HEK293T (cell line): ENCODE measurements at regions not wholly inside any gene's neighbourhood (a gene's known extent, or its start where the extent isn't known, plus 50 kb on each side); places are given as distances from the start of the nearest gene placed in this dataset.

ENCODE experiments used
- CTCF ChIA-PET: fragments of 350-600 bp; formaldehyde crosslinking; extraction: SDS; loops from one replicate; lab custom pipeline; 2021; ENCODE audit warnings: antibody characterized with exemption, inconsistent platforms; lab: Yijun Ruan, JAX
- POLR2A ChIA-PET: fragments of 350-600 bp; formaldehyde crosslinking; extraction: SDS; loops from one replicate; lab custom pipeline; 2020; ENCODE audit warnings: antibody characterized with exemption, inconsistent platforms; lab: Yijun Ruan, JAX
- DNase-seq: peaks from one replicate; pipeline ENCODE4 v3.0.0; 2012; ENCODE audit warnings: mixed read lengths; ENCODE audit errors: extremely low spot score
- ARNT ChIP-seq: fragments of 450-650 bp; IDR thresholded peaks from 2 replicates; pipeline ENCODE4 v1.6.1; 2017; ENCODE audit warnings: mild to moderate bottlenecking
- BHLHE40 ChIP-seq: fragments of 450-650 bp; IDR thresholded peaks from 2 replicates; pipeline ENCODE4 v1.6.1; 2016; ENCODE audit warnings: mild to moderate bottlenecking, moderate library complexity, borderline replicate concordance
- CTBP1 ChIP-seq: fragments of 450-650 bp; IDR thresholded peaks from 2 replicates; pipeline ENCODE4 v1.6.1; 2016; ENCODE audit warnings: borderline replicate concordance
- ELF4 ChIP-seq: fragments of 450-650 bp; IDR thresholded peaks from 2 replicates; pipeline ENCODE4 v1.6.1; 2017; ENCODE audit warnings: antibody characterized with exemption
- FOXA1 ChIP-seq: fragments of 450-650 bp; IDR thresholded peaks from 2 replicates; pipeline ENCODE4 v1.6.1; 2016; ENCODE audit warnings: mild to moderate bottlenecking
- FOXK2 ChIP-seq: fragments of 450-650 bp; IDR thresholded peaks from 2 replicates; pipeline ENCODE4 v1.6.1; 2016; ENCODE audit warnings: mild to moderate bottlenecking
- FOXM1 ChIP-seq: fragments of 450-650 bp; IDR thresholded peaks from 2 replicates; pipeline ENCODE4 v1.6.1; 2017; ENCODE audit warnings: mild to moderate bottlenecking, borderline replicate concordance
- HDGF ChIP-seq: fragments of 450-650 bp; IDR thresholded peaks from 2 replicates; pipeline ENCODE4 v1.6.1; 2017; ENCODE audit warnings: antibody characterized with exemption, borderline replicate concordance
- L3MBTL2 ChIP-seq: fragments of 450-650 bp; conservative IDR thresholded peaks from 2 replicates; pipeline ENCODE4 v1.6.1; 2016; ENCODE audit warnings: mild to moderate bottlenecking
- LEF1 ChIP-seq: fragments of 450-650 bp; IDR thresholded peaks from 2 replicates; pipeline ENCODE4 v1.6.1; 2017; ENCODE audit warnings: mild to moderate bottlenecking, borderline replicate concordance
- NFRKB ChIP-seq: fragments of 450-650 bp; IDR thresholded peaks from 2 replicates; pipeline ENCODE4 v1.6.1; 2016; ENCODE audit warnings: mild to moderate bottlenecking, moderate library complexity
- PKNOX1 ChIP-seq: fragments of 450-650 bp; IDR thresholded peaks from 2 replicates; pipeline ENCODE4 v1.6.1; 2016
- SP1 ChIP-seq: fragments of 450-650 bp; IDR thresholded peaks from 2 replicates; pipeline ENCODE4 v1.6.1; 2017
- SUZ12 ChIP-seq: fragments of 450-650 bp; IDR thresholded peaks from 2 replicates; pipeline ENCODE4 v1.6.1; 2016; ENCODE audit warnings: mild to moderate bottlenecking
- TARDBP ChIP-seq: fragments of 450-650 bp; IDR thresholded peaks from 2 replicates; pipeline ENCODE4 v1.6.1; 2016
- ZNF384 ChIP-seq: fragments of 450-650 bp; IDR thresholded peaks from 2 replicates; pipeline ENCODE4 v1.6.1; 2016

GRCh38 chr10:29104661-29105399, 184.0 kb upstream of the LYZL1 start:
- ChIA-PET POLR2A (interaction anchor here (0.9 to 1.1 kb wide), 2 partner anchors 9 to 14 kb away, joined by 3 read pairs; no protein-coding TSS in a partner anchor), CTCF (interaction anchor here (0.6 kb wide), 1 partner anchor 129 kb away, joined by 3 read pairs; no protein-coding TSS in a partner anchor)
- no peak for DNase-seq
- no peak for TF ChIP-seq CTBP1
- TF ChIP-seq LEF1, result no peak
- no peak for TF ChIP-seq NFRKB
- TF ChIP-seq ZNF384, result no peak

DNA sequence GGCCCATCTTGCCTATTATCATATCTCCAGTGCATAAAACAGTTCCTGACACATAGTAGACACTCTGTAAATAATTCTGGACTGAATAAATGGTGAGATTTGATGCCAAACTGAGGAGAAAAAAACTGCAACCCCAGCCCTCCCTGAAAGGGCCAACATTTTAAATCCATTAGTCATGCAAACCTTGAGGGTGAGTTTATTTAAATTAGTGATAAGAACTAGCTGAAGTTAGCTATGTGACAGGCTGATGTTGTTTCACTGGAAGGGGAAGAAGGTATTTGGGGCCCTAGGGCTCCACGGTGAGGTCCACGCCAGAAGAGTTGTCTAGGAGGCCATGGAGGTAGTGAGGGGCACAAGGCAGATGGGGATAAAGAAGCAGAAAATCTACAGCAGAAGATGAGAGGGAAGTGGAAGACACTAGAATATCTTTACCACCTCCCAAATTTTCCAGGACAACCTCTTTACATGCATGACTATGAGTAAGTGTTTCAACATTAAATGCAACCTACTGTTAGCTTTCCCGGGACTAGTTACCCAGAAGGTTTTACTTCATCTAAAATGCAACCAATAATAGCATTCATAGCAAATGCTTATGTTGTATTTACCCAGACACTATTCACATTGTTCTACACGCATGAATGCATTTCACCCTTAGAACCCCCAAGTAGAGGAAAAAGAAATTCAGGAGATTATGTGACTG, 183.2 kb upstream of the LYZL1 start:
- no peak for TF ChIP-seq L3MBTL2
- TF ChIP-seq TARDBP, result no peak
- no peak for TF ChIP-seq LEF1
- no peak for TF ChIP-seq FOXA1
- no peak for TF ChIP-seq NFRKB
- TF ChIP-seq BHLHE40, result no peak
- no peak for TF ChIP-seq ZNF384
- no peak for TF ChIP-seq ARNT
- no peak for TF ChIP-seq FOXM1
- TF ChIP-seq SUZ12, result no peak
- TF ChIP-seq ELF4, result no peak
- no peak for TF ChIP-seq CTBP1
- TF ChIP-seq PKNOX1, result no peak
- POLR2A ChIA-PET, result interaction anchor here (0.9 to 1.1 kb wide), 2 partner anchors 14 to 437 kb away, joined by 3 read pairs; no protein-coding TSS in a partner anchor
- CTCF ChIA-PET, result no interaction called here
- no peak for DNase-seq

- no peak for DNase-seq
- ChIA-PET POLR2A (interaction anchor here (1.1 kb wide), 1 partner anchor 438 kb away, joined by 3 read pairs; no protein-coding TSS in a partner anchor), CTCF (no interaction called here)
- TF ChIP-seq BHLHE40 (no peak), NFRKB (no peak), CTBP1 (no peak), FOXM1 (no peak), TARDBP (no peak), PKNOX1 (no peak), ARNT (no peak), HDGF (no peak), FOXA1 (no peak), ZNF384 (no peak), LEF1 (no peak), SP1 (no peak), ELF4 (no peak), L3MBTL2 (no peak), SUZ12 (no peak), FOXK2 (no peak)
Observed at GRCh38 chr10:29106287-29106686, 182.6 kb upstream of the LYZL1 start.

DNA sequence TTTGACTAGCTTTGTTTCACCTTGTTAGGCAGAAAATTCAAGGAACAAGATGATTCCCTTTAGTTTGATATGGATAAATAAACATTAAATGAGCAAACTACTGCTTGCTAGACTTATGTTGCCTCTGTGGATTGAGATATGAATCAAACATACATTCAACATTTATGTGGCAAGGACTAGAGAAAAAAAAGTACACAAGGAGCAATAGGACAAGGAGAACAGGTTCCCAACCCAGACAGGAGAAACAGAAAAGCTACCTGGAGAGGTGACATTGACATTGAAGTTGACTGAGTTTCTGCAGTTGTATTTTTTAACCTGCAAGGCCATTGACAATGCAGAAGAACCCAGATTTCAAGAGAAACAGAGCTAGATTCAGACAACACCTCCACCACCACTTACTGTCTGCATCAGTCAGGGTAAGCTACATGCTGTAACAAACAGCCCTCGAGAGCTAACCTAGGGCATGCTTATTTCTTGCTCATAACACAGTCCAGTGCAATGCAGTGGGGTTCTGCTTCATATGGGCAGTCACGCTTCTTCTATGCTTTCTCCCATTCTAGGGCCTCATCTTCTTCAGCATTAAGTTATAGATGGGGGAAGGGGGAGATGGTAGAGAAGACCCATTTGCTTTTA, 180.9 kb upstream of the LYZL1 start:
- DNase-seq, result no peak
- POLR2A ChIA-PET, result no interaction called here
- CTCF ChIA-PET, result interaction anchor here (0.8 to 2.1 kb wide), 2 partner anchors 12 to 14 kb away, joined by 3 to 11 read pairs; no protein-coding TSS in a partner anchor

DNA sequence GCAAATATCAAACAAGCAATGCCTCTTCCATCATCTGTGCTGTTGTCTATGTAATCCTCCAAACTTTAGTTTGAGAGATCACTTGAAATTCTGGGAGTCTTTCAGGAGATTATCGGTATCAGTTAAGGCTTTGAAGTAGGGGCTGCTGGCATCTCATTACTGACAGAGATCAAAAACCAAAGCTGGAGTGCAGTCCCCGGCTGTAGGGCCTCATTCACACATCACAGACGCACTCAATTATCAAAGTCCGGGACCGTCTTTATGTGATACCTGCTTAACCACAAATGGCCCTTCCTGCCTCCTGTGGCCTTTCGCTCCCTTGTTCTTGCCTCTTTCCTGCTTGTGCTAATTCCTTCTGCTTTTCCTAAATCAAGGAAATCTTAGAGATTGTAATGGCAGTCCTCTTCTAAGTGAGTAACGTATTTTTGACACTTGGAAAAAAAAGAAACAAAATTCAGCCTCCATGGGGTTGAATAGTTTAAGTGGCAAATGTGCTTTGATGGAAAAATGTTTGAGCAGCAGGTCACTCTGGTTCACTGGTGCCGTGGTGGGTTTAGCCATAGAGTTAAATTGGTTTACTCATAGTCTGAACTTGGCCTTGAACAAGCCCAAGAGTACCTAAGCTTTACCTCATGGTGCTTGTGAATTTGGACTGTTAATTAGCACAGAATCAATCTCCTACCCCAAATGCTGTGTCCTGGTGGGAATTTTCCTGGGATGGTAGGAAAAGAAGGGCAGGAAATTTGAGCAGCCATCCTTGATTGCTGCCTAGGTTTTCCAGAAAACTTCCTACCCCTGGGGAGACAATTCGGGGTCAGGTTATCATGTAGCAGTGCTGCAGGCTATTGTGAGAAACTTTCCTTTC, 178.9 kb upstream of the LYZL1 start:
- no peak for DNase-seq
- CTCF ChIA-PET, result no interaction called here
- TF ChIP-seq SUZ12 (no peak), FOXK2 (no peak), SP1 (no peak), NFRKB (no peak), PKNOX1 (no peak), ELF4 (no peak), CTBP1 (no peak), TARDBP (no peak), L3MBTL2 (no peak), BHLHE40 (no peak), FOXM1 (no peak), FOXA1 (no peak), ARNT (no peak)
- POLR2A ChIA-PET, result no interaction called here

More for the DNA sequence above, 180.9 kb upstream of the LYZL1 start:
- TF ChIP-seq HDGF, result no peak
- TF ChIP-seq SP1, result no peak
